ENCODE measurements at regions not wholly inside any gene's neighbourhood (a gene's known extent, or its start where the extent isn't known, plus 50 kb on each side); places are given as distances from the start of the nearest gene placed in this dataset.
"Not testable (repeated sequence)": the region's sequence is repeated elsewhere in the genome, so short reads cannot be mapped to it uniquely, and the experiment has no call there.

DNA sequence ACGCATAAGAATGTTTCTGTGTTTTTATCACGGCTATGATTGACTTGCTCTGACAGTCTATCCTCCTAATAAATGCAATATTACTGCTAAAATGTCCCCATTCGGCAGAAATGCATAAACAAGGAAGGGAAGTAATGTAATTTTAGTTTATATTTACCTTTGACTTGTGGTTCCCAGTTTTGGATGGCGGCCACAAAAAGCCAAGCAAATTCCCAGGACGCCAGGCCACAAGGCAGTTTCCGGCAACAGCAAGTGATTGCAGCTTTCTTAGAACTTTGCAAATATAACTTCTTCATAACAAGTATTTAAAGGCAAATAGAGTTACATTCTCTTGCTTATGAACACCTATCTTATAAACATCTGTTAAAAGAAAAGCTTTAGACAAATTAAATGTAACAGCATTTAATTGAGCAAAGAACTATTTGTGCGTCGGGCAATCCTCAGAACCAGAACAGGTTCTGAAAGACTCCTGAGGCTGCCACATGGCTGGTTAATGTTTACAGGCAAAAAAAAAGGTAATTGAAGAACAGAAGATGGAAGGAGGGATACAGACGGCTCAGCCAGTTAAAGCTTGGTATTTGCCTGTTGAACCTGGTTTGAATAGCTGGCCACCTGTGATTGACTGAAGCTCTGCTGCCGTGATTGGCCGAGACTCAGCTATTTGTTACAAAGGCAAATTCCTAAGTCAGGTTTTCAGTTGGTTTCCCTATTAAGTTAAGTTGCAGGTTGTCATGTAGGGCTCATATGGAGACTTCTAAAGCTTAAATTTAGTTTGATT lies 80.8 kb downstream of the C21orf91 start:
- DNase-seq, result no peak

GRCh38 chr21:17736072-17736471 lies 83.1 kb downstream of the C21orf91 start:
- DNase-seq, result no peak

DNA sequence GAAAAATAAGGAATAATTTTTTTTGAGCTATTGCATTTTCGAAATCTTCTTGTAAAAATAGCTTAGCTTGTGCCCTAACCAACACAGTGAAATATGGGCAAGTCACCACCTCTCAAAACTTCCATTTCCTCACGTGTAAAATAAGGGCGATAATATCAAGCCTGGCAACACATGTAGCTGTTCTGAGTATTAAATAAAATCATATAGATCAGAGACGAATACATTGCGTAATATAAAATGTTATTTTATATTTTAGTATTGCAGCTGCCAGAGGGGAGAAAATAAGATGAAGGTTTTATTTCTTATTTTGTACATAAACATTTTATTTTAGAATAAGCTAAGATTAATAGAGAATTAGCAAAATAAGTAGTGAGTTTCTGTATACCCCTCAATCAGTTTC lies 85.9 kb downstream of the C21orf91 start:
- DNase-seq, result no peak

- no peak for DNase-seq
Measured at GRCh38 chr21:17732306-17732705, 86.8 kb downstream of the C21orf91 start.

DNA sequence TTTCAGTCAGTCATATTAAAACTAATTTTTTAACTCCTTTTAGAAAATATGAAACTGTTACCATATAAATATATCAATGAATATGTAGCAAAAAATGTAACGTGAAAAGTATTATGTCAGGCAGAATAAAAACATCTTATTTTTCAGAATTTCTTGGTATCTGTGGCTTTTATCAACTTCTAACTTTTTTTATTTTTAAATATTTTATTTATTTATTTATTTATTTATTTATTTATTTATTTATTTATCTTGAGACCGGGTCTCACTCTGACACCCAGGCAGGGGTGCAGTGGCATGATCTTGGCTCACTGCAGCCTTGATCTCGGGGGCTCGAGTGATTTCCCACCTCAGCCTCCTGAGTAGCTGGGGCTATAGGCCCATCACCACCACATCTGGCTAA lies 87.6 kb downstream of the C21orf91 start:
- DNase-seq, result no peak

DNA sequence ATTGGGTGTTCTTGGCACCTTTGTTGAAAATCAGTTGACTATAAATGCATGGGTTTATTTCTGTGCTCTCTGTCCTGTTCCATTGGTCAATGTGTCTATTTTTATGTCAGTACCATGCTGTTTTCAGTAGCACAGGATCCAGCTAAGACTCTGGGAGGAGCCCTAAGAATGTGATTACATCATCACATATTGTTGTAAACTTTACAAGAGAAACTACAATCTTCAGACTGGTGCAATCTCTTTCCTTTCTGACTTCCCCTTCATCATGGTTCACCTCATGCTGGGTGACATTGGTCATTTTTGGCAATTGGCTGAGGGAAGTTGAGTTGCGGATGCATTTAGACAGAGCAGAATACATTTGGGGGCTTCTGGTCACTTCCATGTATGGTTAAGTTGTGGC lies 88.4 kb downstream of the C21orf91 start:
- DNase-seq, result peak; percentile 24 to 76 (median 58)

GRCh38 chr21:17729455-17729854 lies 89.7 kb downstream of the C21orf91 start:
- no peak for DNase-seq

DNA sequence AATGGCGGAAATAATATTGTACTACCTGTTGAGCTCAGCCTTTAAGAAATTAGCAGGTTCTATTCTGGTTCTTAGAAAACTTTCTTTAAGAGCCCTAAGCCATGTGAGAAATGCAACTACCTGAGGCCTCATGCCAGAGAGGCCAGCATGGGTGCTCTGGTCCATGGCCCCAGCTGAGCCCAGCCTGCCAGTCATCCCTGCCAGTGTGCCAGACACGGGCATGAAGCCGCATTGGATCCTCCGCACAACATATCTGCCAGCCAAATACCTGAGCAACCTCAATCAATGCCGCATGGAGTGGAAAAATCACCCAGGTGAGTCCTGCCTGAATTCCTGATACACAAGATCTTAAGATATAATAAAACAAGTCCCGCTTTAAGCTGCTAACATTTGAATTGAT lies 91.8 kb downstream of the C21orf91 start:
- no peak for DNase-seq

DNA sequence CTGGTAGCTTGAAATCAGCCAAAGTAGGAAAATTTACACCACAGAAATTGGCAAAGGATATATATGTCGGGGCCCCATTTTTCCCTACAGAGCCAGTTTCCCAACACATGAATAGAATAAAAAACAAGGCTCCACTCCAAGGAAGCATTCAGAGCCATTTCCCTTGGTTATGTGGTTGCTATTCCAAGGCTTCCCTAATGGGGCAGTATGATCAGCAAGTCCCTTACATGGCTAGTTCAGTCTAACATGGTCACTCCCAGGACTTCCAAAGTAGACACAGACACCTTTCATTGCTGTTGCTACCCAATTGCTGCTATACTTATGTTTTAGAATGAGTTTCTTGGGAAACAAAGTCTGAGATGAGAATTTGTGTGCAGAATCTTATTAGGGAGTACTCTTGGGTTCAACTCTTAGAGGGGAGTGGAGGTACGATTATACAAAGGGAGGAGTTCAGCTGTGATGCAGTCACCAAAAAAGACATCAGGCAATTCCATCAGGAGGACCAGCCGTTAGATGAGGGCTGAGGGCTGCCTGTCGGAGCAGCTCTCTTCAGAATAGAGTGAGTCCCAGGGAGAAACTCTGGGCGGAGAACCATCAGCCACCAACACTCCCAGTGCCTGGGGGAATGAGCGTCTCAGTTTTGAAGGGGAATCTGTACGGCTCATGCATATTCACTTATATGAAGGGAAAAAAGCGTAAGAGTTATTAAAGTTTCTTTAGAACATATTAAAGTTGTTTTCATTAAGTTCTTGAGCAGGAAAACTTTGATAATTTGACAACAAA lies 92.9 kb downstream of the C21orf91 start:
- DNase-seq, result peak in 3 of 4 experiments; percentile 2 to 18 (median 12)

GRCh38 chr21:17725339-17725738 lies 93.8 kb downstream of the C21orf91 start:
- no peak for DNase-seq

DNA sequence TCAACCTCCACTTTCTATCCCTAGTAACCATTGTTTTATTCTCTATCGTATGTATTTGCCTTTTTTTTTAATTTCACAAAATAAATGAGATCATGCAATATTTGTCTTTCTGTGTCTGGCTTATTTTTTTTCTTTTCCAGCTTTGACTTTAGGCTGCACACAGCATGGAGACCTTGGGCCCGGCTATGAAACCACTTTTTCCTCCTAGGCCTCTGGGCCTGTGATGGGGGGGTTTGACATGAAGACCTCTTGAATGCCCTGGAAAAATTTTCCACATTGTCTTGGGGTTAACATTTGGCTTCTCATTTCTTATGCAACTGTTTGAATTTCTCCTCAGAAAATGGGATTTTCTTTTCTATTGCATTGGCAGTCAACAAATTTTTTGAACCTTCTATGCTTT lies 100.2 kb upstream of the BTG3 start:
- DNase-seq, result no peak

GRCh38 chr21:17711896-17712295 lies 99.2 kb upstream of the BTG3 start:
- peak in 2 of 4 experiments; percentile 8 to 17 for DNase-seq

DNA sequence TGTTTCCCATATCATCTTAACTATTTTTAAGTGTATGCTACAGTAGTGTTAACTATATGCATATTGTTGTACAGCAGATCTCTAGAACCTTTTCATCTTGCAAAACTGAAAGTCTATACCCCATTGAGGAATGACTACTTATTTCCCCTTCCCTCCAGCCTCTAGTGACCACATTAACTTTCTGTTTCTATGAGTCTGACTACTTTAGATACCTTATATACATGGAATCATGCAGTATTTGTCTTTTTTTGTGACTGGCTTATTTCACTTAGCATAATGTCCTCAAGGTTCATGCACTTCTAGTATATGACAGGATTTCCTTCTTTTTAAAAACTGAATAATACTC lies 96.5 kb upstream of the BTG3 start:
- DNase-seq, result no peak

DNA sequence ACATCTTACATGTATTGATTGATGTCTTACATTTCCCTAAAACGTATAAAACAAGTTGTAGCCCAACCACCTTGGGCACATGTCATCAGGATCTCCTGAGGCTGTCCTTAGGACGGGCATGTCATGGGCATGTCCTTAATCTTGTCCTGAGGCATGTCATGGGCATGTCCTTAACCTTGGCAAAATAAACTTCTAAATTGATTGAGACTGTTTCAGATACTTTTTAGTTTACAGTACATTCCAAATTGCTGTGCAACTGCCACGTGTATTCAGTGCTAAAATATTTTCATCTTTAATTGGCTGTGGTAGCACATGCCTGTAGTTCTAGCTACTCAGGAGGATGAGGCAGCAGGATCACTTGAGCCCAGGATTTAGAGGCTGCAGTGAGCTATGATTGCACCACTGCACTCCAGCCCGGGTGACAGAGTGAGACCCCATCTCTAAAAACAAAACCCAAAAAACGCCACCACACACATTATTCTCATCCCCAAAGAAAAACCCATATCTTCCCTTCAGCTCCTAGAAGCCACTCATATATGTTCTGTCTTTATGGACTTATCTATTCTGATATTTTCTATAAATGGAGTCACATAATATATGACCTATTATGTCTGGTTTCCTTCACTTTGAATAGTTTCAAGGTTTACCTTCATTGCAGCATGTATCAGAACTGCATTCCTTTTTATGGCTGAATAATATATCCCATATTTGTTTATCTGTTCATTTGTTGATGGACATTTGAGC lies 96.0 kb upstream of the BTG3 start:
- DNase-seq, result no peak

DNA sequence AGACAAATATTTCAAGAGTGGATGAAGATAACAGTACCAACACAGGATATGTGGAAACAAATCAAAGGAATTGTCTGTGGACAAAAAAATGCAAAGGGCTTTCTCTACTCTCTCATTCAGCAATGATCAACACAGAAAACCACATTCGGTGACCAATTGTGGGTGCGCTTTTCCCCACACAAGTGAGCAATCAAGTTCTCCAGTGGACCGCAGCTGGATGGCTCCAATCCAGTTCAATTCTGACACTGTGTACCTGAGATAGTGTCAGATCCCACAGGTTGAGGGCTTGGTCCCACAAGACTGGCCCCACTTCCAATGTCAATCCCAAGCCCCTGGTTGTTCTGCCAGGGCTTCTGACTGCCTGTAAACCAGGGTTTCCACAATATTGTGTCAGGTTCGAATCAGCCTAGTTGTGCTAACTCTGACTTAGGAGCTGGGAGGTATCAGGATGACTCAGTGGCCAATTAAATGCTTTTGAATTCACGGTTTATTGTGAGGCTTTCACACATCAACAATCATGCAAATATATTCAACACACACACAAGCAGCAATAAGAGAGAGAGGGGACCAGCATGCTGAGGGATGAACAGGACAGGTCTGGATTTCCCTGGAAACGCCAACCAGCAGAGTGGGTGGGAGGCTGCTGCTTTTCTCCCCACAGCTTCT lies 87.0 kb upstream of the BTG3 start:
- DNase-seq, result no peak

DNA sequence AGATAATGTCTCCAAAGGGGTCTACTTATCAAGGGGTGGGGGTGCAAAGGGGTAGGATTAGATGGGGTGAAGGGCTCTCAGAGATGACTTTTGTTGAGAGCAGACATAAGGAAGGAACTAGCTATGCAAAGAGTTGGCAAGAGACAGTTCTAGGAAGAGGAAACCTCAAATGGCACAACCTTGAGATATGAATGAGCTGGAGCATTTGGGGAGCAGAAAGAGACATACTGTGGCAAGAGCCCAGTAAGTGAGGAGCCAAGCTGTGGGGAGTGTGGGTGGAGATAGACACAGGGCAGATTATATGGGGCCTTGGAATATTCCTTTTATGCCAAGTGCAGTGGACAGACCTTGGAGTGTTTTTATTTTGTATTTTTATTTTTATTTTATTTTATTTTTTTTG lies 84.8 kb upstream of the BTG3 start:
- no peak for DNase-seq

- DNase-seq, result not testable (repeated sequence)
Measured at GRCh38 chr21:17694416-17694815, 81.7 kb upstream of the BTG3 start.

DNA sequence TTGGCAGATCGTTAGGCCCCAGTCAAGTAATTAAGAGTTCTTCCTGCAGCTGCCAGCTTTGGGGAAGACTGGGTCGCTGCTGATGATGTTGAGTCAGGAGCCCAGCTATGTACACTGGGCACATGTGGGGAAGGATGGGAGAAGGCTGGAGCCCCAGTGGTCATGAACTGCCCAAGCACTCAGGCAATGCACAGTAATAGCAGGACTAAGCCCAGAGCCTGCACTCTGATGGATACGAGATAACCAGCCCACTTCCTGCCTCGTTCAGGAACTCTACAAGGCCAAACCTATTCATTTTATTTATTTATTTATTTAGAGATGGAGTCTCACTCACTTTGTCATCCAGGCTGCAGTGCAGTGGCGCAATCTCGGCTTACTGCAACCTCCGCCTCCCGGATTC lies 81.1 kb upstream of the BTG3 start:
- DNase-seq, result no peak

- no peak for DNase-seq
Measured at GRCh38 chr21:17690078-17690494, 77.4 kb upstream of the BTG3 start.

DNA sequence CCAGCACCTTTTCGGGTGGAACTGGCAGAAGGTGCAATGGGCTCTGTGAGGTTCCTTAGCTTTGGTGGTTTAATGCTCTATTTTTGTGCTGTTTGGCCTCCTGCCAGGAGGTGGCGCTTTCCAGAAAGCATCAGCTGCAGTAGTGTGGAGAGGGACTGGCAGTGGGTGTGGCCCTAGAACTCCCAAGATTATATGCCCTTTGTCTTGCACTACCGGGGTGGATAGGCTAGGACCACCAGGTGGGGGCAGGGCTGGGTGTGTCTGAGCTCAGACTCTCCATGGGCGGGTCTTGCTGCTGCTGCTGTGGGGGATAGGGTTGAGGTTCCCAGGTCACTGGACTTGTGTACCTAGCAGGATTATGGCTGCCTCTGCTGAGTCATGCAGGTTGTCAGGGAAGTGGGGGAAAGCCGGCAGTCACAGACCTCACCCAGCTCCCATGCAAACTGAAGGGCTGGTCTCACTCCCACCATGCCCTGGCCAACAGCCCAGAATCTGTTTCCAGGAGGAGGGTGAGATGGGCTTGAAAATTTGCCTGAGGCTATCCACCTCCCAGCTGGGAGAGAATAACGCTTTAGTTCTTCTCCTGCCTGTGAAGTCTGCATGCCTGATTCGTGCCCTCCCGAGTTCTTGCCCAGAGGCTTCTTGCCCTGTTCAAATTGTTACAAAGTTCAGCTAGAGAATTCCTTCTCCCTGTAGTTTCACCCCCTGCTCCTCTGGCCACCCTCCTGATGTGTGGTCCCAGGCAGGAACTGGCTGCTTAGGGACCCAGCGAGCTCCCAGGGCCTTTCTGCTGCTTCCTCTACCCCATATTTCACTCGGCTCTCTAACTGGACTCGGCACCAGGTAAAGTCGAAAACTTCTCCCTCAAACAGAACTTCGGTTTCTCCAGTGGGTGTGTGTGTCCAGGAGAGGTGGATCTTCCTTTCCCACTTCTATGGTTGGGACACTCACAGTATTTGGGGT lies 76.5 kb upstream of the BTG3 start:
- DNase-seq, result peak in 2 of 4 experiments; percentile 13 to 22

DNA sequence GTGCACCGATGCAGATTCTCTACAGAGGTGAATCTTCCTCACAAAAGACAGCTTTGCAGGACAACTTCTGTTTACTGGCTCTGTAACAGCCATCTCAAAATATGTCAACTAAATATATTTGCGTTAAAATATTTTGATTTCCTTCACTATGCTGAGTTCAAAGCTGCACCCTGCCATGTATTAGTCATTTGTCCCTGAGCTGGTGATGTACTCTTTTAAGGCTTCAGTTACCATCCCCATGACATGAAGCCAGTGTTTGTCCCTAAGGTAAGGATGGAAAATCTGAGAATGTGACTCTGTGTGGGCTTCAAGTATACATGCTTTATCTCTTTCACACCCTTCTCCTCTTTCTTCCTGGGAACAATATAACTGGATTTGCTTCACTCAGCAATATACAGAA lies 70.2 kb upstream of the BTG3 start:
- DNase-seq, result no peak
